ENCODE measurements at regions not wholly inside any gene's neighbourhood (a gene's known extent, or its start where the extent isn't known, plus 50 kb on each side); places are given as distances from the start of the nearest gene placed in this dataset.

DNA sequence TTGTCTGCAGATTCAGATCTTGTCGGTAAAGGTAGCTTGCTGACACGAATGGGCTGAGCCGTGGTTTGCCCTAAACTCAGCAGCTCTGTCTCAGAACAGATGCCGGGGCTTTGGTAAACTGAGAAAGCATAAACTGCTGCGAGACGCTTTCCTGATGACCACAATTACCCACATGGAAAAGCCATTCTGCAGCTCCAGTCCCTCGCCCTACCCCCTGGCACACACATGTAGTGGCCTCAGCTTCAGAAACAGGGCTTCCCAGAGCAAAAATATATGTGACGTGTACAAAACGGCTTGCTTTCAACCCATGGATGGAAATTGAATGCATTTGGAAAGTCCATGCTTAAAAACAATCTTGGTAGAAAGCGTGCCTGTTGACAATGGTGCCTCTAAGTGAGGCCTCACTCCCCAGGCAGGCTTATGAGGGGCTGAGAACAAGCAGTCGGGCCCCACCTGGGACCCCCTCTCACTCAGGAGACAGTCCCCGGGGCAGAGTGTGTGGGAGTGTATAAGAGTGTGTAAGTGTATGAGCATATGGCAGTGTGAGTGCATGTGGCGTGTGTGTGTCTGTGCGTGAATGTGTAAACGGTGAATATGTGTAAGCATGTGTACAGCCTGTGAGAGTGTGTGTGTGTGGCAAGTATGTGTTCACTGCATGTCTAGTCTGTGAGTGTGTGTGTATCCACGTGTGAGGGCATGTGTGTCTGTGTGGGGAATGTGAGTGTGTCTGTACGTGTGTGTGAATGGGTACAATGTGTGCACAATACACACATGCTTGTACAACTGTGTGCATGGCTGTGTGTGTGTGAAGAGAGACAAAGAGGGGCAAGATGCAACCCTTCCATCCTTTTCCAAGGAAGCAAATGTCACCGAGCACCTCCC lies 88.2 kb upstream of the SMIM23 start:
- TF ChIP-seq, protein P1, sequence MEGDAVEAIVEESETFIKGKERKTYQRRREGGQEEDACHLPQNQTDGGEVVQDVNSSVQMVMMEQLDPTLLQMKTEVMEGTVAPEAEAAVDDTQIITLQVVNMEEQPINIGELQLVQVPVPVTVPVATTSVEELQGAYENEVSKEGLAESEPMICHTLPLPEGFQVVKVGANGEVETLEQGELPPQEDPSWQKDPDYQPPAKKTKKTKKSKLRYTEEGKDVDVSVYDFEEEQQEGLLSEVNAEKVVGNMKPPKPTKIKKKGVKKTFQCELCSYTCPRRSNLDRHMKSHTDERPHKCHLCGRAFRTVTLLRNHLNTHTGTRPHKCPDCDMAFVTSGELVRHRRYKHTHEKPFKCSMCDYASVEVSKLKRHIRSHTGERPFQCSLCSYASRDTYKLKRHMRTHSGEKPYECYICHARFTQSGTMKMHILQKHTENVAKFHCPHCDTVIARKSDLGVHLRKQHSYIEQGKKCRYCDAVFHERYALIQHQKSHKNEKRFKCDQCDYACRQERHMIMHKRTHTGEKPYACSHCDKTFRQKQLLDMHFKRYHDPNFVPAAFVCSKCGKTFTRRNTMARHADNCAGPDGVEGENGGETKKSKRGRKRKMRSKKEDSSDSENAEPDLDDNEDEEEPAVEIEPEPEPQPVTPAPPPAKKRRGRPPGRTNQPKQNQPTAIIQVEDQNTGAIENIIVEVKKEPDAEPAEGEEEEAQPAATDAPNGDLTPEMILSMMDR (conservative IDR thresholded peaks at IDR 0.05 in 1 of 2, IDR thresholded peaks at IDR 0.05 in 1 of 2; ENCODE audit: low read depth in 1 of 2, low read length in 2 of 2) = no peak
- TF ChIP-seq EZH2 (IDR thresholded peaks at IDR 0.05; ENCODE audit: low read length, missing control alignments) = no peak

Measured in fibroblast of lung (primary cell).